IPS-20b (cell line): ENCODE measurements at regions not wholly inside any gene's neighbourhood (a gene's known extent, or its start where the extent isn't known, plus 50 kb on each side); places are given as distances from the start of the nearest gene placed in this dataset.

Experiments used
- H3K27ac ChIP-seq: one replicate; pipeline ENCODE4 v1.5.1; 2013; ENCODE audit warnings: low read length
- H3K27me3 ChIP-seq: 2 replicates; pipeline ENCODE4 v1.6.1; 2013; ENCODE audit warnings: mild to moderate bottlenecking, low read length, inconsistent platforms; ENCODE audit not compliant: insufficient read depth
- H3K36me3 ChIP-seq: 2 replicates; pipeline ENCODE4 v1.6.1; 2013; ENCODE audit warnings: low read depth, mild to moderate bottlenecking, inconsistent platforms, low read length, moderate library complexity; ENCODE audit not compliant: insufficient read depth
- H3K4me1 ChIP-seq: 2 replicates; pipeline ENCODE4 v1.6.1; 2013; ENCODE audit warnings: mild to moderate bottlenecking, control low read depth, inconsistent platforms, low read length, moderate library complexity; ENCODE audit not compliant: insufficient read depth
- H3K4me3 ChIP-seq: 2 replicates; pipeline ENCODE4 v1.5.1; 2013; ENCODE audit warnings: mild to moderate bottlenecking, low read length, inconsistent platforms
- H3K9ac ChIP-seq: 2 replicates; pipeline ENCODE4 v1.6.1; 2013; ENCODE audit warnings: low read depth, mild to moderate bottlenecking, inconsistent platforms, low read length, moderate library complexity
- H3K9me3 ChIP-seq: 2 replicates; pipeline ENCODE4 v1.6.1; 2013; ENCODE audit warnings: mild to moderate bottlenecking, low read depth, low read length, inconsistent platforms; ENCODE audit not compliant: insufficient read depth

- H3K9me3 ChIP-seq: no peaks in the 10 kb centered on the region
- no peak overlapping the region for H3K9ac ChIP-seq
- no peaks in the 10 kb centered on the region for H3K27me3 ChIP-seq
- no peak overlapping the region for H3K4me3 ChIP-seq
- no peaks in the 10 kb centered on the region for H3K36me3 ChIP-seq
- no peaks in the 10 kb centered on the region for H3K4me1 ChIP-seq
- no peak overlapping the region for H3K27ac ChIP-seq
Observed at GRCh38 chr2:156647377-156648010, 211.3 kb downstream of the GPD2 start.

GRCh38 chr2:156648522-156648921, 212.3 kb downstream of the GPD2 start:
- Histone ChIP-seq H3K4me3 (no peak overlapping the region), H3K9ac (no peak overlapping the region), H3K27me3 (no peaks in the 10 kb centered on the region), H3K36me3 (no peaks in the 10 kb centered on the region), H3K27ac (no peak overlapping the region), H3K9me3 (no peaks in the 10 kb centered on the region), H3K4me1 (no peaks in the 10 kb centered on the region)

- Histone ChIP-seq H3K4me3 (no peak overlapping the region), H3K27ac (no peak overlapping the region), H3K9ac (no peak overlapping the region), H3K9me3 (no peaks in the 10 kb centered on the region), H3K36me3 (no peaks in the 10 kb centered on the region), H3K4me1 (no peaks in the 10 kb centered on the region), H3K27me3 (no peaks in the 10 kb centered on the region)
Observed at GRCh38 chr2:156649596-156649995, 213.4 kb downstream of the GPD2 start.

GRCh38 chr2:156652691-156653090, 216.5 kb downstream of the GPD2 start:
- no peak overlapping the region for H3K4me3 ChIP-seq
- no peak overlapping the region for H3K9ac ChIP-seq
- no peaks in the 10 kb centered on the region for H3K27me3 ChIP-seq
- no peaks in the 10 kb centered on the region for H3K36me3 ChIP-seq
- H3K27ac ChIP-seq: no peak overlapping the region
- H3K9me3 ChIP-seq: no peaks in the 10 kb centered on the region
- H3K4me1 ChIP-seq: no peaks in the 10 kb centered on the region

GRCh38 chr2:156653675-156654074, 217.5 kb downstream of the GPD2 start:
- Histone ChIP-seq H3K9ac (no peak overlapping the region), H3K4me3 (no peak overlapping the region), H3K36me3 (no peaks in the 10 kb centered on the region), H3K27ac (no peak overlapping the region), H3K4me1 (no peaks in the 10 kb centered on the region), H3K9me3 (no peaks in the 10 kb centered on the region), H3K27me3 (no peaks in the 10 kb centered on the region)

- Histone ChIP-seq H3K27me3 (no peaks in the 10 kb centered on the region), H3K9me3 (no peaks in the 10 kb centered on the region), H3K27ac (no peak overlapping the region), H3K4me3 (no peak overlapping the region), H3K36me3 (no peaks in the 10 kb centered on the region), H3K4me1 (peaks cover 4% of the 10 kb centered on the region; the same call in 1 of the 2 replicates), H3K9ac (no peak overlapping the region)
Observed at GRCh38 chr2:156657809-156658208, 221.6 kb downstream of the GPD2 start.

GRCh38 chr2:156659694-156660093, 223.5 kb downstream of the GPD2 start:
- Histone ChIP-seq H3K4me1 (peaks cover 15% of the 10 kb centered on the region; the same call in 1 of the 2 replicates), H3K4me3 (no peak overlapping the region), H3K36me3 (no peaks in the 10 kb centered on the region), H3K9me3 (no peaks in the 10 kb centered on the region), H3K9ac (no peak overlapping the region), H3K27ac (no peak overlapping the region), H3K27me3 (no peaks in the 10 kb centered on the region)

- H3K4me3 ChIP-seq: no peak overlapping the region
Observed at GRCh38 chr2:156663757-156664409, 227.7 kb downstream of the GPD2 start.

GRCh38 chr2:156666130-156666785, 230.1 kb downstream of the GPD2 start:
- Histone ChIP-seq H3K9ac (no peak overlapping the region), H3K27me3 (no peaks in the 10 kb centered on the region), H3K4me3 (no peak overlapping the region), H3K4me1 (peaks cover 10% of the 10 kb centered on the region; the same call in 1 of the 2 replicates), H3K27ac (no peak overlapping the region), H3K36me3 (no peaks in the 10 kb centered on the region), H3K9me3 (peaks cover 15% of the 10 kb centered on the region)

More at GRCh38 chr2:156663757-156664409, 227.7 kb downstream of the GPD2 start:
- Histone ChIP-seq H3K9me3 (peaks cover 15% of the 10 kb centered on the region), H3K27ac (no peak overlapping the region), H3K36me3 (no peaks in the 10 kb centered on the region), H3K27me3 (no peaks in the 10 kb centered on the region), H3K4me1 (peaks cover 14% of the 10 kb centered on the region; the same call in 1 of the 2 replicates), H3K9ac (no peak overlapping the region)

GRCh38 chr2:156670104-156670503, 233.9 kb downstream of the GPD2 start:
- Histone ChIP-seq H3K27ac (no peak overlapping the region), H3K36me3 (no peaks in the 10 kb centered on the region), H3K27me3 (no peaks in the 10 kb centered on the region), H3K4me1 (peaks cover 21% of the 10 kb centered on the region; the same call in 1 of the 2 replicates), H3K4me3 (no peak overlapping the region), H3K9ac (no peak overlapping the region), H3K9me3 (peaks cover 15% of the 10 kb centered on the region)

- Histone ChIP-seq H3K4me1 (peaks cover 21% of the 10 kb centered on the region; the same call in 1 of the 2 replicates), H3K27ac (no peak overlapping the region), H3K9me3 (peaks cover 15% of the 10 kb centered on the region), H3K9ac (no peak overlapping the region), H3K27me3 (no peaks in the 10 kb centered on the region), H3K36me3 (no peaks in the 10 kb centered on the region), H3K4me3 (no peak overlapping the region)
Observed at GRCh38 chr2:156671706-156672361, 235.7 kb downstream of the GPD2 start.
